Stimulated activated CD4-positive, alpha-beta T cell treated with anti-CD3 and anti-CD28 coated beads, Interleukin-12 subunit alpha, Interleukin-12 subunit beta, amount 100 ng/mL, for 4 hours (primary cell): ENCODE measurements at regions not wholly inside any gene's neighbourhood (a gene's known extent, or its start where the extent isn't known, plus 50 kb on each side); places are given as distances from the start of the nearest gene placed in this dataset.

Source experiments
- DNase-seq: peaks from one replicate; pipeline ENCODE4 v3.0.0-alpha.2; 2020

DNA sequence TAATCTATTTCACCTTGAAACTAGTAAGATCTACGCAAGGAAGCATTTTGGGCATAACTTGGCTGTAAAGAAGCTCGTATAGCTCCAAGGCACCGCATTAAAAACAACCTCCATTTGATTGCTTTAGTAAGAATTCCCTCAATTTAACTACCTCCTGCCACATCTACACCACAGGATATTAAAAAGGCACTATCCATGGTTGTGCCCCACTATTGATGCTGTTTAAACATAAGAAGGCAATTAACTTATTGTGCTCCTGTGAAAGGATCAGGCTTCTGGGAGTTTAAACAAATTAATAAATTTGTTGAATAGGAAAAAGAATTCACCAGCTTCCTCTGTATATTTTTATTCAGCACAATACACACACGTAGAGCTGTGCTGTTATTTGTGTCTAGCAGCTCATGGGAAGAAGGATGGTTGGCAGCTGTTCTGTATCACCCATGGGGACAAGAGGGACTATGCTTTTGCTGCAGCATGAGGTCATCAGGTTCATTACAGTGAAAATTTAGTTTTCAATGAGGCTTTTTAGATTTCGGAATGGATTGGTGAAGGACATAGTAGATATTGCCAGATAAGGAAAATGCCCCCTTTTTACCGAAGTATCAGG, 513.3 kb downstream of the HAO1 start:
- no peak for DNase-seq

DNA sequence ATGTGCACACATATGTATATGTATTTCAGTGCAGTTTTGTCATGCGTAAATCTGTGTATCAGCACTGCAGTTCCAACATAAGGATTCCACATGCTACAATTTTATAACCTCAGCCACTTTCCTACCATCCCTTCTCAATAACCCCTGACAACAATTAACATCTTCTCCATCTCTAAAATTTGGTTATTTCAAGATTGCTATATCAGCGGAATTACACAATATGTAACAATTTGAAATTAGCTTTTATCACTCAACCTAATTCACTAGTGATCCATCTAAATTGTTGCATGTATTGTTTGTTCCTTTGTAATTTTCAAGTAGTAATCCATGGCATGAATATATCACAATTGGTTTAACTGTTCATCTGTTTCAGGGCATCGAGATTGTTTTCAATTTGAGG, 511.3 kb downstream of the HAO1 start:
- DNase-seq, result no peak

DNA sequence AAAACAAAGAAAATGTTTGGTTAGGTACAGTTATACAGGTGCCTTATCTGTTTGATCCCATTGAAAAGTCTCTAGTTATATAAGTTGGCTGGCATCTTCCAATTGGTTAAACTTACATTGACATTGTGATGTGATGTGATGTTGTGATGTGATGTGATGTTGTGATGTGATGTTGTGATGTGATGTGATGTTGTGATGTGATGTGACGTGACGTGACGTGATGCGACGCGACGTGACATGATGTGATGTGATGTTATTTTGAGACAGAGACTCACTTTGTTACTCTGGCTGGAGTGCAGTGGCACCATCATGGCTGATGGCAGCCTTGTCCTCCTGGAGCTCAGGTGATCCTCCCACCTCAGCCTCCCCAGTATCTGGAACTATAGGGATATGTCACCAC, 507.6 kb downstream of the HAO1 start:
- no peak for DNase-seq

DNA sequence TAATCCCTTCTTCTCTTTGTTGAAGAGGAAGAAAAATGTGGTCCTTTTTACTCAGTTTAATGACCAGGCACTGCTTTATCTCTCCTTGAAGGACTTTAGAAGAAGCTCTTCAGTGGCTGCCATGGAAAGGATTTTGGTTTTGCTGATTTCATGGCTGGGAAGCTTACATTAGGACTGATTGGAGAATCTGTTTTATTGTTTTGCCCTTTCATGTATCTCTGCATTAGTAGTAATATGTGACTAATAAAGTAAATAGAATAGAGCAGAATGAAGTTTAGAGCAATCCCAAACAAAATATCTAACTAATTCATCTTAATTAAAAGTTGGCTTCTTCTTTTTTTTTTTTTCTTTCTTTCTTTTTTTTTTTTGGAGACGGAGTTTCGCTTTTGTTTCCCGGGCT, 502.9 kb downstream of the HAO1 start:
- DNase-seq, result no peak

DNA sequence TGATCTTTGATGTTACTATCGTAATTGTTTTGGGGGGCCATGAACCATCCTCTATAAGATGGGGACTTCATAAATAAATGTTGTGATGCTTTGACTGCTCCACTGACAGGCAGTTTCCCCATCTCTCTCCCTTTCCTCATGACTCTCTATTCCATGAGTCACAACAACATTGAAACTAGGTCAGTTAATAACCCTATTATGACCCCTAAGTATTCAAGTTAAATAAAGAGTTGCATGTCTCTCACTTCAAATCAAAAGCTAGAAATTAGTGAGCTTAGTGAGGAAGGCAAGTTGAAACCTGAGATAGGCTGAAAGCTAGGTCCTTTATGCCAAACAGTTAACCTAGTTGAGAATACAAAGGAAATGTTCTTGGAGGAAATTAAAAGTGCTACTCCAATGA, 491.0 kb downstream of the HAO1 start:
- no peak for DNase-seq

DNA sequence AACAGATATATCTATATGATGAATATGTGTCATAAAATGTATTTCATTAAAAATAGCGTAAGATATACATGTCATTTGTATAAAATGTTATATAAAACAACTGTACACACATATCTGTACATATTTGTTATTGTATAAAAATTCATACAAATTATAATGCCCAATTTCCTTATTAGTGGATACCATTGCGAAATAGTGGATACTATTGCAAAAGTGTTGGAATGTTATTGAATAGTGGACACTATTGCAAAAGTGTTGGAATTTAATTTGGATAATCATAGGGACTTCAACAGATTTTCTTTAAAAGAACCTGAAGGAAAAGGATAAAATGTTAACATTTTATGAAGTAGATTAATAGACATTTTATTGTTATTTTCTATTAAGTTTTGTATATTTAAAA, 487.4 kb downstream of the HAO1 start:
- no peak for DNase-seq

DNA sequence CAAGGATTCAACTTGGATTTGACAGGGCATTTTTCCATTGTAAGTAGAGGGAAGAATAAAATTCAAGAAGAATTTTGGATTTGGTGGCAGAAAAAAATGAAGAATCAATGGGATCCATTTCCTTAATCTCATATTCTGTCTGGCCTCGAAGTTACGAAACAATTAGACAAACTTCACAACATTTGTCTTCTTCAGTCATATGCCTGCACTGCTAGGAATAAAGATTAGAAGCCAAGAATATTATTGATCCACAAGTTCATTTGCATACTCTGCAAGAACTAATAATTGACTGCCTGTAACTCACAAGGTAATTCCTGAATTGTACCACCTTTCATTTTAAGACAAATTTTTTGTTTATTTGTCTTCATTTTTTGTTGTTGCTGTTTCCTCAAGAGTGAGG, 486.2 kb downstream of the HAO1 start:
- DNase-seq, result no peak

DNA sequence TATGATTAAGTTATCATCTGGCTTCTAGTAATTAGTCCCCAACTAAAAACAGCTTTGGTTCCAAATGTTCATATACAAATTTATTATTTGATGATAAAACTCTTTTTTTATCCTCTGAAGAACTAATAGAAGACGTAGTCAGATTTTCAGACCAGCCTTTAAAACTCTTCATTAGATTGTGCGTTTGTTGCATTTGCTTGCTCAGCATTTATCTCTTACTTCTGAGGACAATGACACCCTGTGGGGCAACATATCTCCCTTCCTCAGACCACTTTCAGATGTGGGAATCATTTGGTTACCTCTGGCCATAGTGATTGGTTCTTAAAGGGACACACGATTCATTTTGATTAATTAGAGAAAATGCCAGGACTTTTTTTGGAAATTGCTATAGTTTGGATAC, 481.8 kb downstream of the HAO1 start:
- DNase-seq, result no peak

DNA sequence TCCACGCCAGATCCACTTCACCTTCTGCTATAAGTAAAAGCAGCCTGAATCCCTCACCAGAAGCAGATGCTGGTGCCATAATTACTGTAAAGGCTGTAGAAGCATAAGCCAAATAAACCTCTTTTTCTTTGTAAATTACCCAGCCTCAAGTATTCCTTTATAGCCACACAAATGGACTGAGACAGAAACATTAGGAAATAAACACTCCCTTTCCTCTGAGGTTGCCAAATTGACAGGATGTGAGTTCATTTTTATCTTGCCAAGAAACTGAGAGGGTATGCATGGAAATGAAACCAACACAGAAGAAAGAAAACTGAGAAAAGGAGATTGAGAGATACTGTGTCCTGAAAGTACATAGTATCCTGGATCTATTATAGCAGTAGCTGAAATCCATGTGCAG, 481.2 kb downstream of the HAO1 start:
- no peak for DNase-seq

DNA sequence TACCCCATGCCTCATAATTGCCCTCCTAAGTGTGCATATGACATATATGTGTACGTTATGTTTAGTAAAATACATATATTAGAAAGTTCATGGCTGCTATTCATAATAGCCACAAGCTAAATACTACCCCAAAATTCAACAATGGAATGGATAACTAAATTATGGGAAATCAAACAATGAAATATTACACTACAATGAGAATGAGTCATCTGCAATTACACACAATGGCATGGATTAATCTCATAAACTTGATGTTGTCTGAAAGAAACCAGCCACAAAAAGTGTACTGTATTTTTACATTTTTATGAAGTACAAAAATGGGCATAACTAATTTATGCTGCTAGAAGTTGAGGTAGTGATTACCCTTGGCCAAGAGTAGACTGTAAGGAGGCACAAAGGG, 477.0 kb downstream of the HAO1 start:
- no peak for DNase-seq

DNA sequence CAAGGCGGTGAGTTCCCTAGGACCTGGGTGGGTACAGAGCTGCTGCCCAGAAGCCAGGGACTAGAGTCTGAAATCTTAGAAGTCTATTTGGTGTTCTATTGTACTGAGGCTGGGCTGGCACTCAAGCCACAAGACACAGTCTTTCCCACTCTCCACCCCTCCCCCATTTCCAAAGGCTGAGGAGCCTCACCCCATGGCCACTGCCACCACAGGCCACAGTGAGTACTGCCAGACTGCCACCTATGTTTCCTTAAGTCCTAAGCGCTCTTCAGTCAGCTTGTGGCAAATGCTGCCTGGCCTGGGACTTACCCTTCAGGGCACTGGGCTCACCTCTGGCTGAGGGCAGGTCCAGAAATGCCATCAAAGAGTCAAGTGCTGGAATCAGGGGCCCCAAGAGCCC, 469.3 kb downstream of the HAO1 start:
- no peak for DNase-seq

DNA sequence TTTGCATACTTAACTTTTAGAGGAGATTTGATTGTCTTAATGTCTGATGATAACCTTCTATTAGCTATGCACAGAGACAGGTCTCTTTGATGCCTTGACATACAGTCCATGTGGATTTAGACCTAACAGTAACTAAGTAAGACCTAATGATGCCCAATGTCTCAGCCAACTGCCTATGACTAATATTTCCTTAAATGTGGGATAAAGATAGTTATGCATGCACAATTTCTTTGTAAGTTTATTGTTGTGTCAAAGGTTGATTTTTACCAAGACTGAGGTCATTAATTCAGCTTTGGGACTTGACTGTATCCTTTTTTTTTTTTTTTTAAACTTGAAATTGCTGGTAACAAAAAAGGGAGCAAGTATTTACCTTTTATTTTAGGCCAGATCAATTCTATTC, 450.0 kb downstream of the HAO1 start:
- no peak for DNase-seq

DNA sequence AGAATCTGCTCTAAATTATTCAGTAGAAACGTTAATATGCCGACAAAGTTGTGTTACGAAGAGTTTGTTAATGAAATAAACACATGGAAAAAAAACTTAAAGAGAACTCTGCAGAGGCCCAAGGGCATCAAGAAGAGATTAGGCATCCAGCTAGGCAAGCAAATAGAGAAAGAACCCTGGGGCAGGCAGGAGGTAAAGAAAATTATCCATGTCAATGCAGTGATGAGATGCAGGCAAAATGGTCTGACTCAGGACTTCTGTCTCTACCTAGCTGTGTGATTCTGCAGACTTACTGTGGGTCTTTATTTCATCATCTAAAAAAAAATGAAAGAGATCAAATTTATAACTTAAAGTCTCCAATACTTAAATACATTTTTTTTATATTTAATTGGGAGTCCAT, 448.0 kb downstream of the HAO1 start:
- no peak for DNase-seq

DNA sequence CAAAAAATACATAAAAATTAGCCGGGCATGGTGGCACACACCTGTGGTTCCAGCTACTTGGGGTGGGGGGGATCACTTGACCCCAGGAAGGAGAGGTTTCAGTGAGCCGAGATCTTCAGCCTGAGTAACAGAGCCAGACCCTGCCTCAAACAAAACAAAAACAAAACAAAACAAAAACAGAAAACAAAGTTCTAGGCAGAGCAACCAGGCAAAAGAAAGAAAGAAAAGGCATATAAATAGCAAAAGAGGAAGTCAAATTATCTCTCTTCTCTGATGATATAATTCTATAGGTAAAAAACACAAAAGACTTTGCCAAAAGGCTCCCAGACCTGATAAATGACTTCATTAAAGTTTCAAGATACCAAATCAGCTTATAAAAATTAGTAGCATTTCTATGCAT, 446.9 kb downstream of the HAO1 start:
- DNase-seq, result no peak

DNA sequence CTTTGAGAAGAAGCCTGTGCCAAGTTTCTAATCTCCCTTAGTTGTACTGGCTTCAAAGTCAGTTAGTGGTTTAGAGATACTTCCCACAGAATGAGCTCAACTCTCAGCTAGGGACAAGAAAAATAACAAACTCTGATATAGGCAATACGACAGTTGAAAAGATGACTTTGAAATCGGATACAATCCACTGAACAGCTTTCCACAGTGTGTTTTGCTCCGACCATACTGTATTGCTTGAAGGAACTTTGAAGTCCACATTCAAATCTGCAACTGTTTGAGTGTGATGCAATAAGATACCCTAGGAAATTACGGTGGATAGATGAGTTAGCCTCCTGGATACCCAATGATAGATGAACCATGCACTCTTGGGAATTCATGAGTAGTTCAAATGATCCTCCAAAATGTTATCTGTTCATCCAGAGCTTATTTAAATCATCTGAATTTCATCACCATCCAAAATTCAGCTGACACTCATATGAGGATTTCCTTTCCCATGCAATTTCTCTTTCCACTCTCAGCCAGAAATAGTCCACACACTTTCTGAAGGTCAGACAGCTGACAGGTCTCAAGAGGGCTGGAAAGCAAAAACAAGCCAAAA, 443.8 kb downstream of the HAO1 start:
- no peak for DNase-seq

DNA sequence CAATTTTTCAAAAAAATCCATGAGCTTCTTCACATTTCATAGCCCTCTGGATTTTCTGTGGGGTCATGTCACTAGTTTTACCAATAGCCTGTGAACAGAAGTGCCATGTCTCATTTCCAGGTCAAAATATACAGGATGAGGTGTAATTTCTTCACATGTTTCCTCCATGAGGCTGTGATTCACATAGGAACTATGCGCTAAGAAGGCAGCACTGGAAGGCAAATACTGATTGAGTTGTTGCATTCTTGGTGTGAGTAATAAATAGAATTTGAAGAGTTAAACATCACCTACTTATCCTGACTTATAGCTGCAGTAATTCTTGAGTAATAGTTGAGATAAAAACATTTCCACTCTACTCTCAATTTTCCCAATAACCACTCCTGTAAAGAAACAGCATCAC, 442.3 kb downstream of the HAO1 start:
- DNase-seq, result no peak

DNA sequence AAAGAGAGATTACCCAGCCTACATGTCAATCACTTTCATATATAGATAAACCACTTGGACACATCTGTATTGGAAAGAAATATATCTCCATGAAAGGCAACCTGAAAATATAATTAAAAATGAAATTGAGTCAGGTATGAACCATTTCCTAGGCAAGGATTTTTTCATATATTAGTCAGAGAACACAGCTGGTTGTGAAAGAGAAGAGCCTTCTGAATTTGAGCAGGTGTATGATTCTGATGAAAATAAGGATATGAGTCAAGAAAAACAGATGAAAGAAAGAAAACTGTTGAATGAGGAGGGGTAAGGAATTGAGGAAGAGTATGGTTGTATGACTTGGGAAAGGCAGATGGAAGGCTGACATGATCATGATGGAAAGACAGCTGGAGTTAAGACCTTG, 441.1 kb downstream of the HAO1 start:
- no peak for DNase-seq

DNA sequence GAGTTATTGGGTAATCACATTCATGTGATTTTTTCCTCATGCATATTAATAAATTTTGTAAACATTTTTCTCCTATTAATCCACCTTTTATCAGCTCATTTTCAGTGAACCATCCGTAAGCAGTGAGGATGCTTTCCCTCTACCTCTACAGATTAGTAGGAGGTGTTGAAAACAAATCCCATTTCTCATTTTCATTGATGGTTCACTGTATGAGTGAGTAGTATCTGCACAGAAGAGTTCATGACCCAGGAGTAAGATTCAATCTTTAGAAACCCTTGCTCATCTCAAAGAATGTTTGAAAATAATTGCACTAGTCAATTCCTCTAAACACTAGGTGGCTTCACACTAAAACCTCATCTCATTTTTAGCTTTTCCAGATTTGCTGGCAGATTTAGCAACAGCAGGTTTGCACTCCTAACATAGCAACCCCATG, 440.0 kb downstream of the HAO1 start:
- no peak for DNase-seq

DNA sequence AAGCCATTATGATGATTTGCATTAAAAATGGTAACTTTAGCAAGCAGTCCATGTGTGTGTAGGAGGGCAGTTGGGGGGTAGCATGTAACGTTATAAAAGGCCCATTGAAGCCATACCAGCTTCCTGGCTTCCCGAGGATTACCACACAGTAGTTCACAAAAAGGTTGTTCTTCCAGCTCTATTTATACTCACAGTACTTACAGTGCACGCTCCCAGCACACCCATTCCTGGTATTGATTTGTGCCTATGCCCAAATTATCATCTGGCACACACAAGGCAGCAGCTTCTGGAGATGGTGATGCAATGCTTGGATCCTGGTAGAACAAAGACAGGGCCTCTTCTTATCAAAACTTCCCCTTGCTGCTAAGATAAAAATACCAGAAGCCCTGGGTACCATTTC, 436.8 kb downstream of the HAO1 start:
- DNase-seq, result no peak

DNA sequence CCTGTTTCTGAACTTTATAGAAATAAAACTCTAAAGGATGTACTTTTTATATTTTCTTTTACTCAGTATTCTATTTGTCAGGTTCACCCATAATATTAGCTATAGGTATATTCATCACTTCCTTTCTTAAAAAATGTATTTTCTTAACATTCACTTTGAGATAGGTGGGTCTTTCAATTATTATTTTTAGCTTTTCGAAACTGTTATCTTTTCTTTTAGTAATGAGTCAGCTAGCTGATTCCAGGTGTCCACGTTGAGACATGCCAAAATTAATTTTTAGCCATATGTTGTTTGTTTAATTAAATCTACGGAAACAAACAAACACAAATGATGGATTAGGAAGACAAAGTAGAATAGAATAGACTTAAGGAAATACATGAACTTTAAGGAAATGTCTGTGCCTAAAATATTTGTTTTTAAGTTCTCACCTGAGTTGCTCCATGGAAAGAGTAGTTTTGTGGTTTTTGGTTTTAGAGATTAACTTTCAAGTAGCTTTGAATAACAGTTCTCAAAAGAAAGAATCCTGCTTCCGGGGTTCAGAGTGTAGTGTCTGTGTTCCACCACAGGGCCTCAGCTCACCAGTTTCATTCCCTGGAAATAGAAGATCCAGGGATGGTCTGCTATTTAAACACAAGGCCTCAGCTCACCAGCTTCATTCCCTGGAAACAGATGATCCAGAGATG, 435.0 kb downstream of the HAO1 start:
- no peak for DNase-seq

DNA sequence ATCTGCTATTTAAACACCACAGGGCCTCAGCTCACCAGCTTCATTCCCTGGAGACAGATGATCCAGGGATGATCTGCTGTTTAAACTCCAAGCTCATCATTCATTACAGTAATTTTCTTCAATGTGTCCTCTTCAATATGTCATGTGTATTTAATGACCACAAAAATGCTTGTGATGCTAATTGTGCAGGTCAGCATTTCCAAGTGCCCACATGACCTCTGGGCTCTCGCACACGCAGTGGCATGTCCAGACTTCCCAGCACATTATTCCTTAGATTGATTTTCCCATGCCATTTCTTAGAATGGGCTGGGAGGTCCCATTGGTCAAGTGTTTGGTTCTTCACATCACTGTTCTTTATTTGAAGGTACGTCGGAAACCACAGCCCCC, 434.4 kb downstream of the HAO1 start:
- DNase-seq, result no peak

DNA sequence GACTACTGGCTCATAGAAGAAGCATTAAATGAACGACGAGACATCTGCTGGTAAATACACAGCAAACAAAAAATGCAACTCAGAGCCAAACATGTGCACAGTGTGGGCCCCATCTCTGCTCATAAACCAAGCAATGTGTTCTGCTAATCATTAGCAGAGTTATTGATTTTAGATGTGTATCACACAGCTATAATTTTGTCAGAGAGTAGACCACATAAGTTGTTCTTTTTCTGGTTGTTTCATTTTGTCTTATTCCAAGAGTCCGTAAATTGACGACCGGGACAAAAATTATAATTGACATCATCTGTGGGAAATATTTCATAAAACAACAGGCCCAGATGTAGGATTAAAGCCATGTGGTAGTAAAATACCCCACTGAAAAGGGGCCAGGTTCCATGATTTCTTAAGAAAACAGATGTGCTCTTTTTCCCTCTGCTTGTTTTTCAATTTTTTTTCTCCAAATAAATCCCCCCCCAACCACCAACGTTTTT, 423.6 kb downstream of the HAO1 start:
- DNase-seq, result no peak

DNA sequence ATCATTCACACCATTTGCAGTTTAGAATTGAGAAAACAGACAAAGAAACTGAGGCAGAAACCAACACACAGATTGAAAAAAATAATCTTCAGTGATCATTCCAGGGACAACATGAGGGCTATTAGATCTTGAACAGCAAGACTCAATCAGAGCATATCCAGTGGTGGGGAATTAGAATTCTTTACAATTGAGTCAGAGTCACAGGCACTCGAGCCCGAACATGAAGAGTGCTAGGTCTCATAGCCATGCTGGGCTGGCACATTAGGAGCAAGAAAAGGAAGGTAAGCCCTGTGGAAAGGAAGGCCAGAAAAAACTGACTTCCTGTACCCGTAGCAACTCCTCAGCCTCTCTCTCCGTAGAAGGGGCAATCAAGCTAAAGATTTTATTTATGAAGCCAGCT, 419.9 kb downstream of the HAO1 start:
- DNase-seq, result no peak

DNA sequence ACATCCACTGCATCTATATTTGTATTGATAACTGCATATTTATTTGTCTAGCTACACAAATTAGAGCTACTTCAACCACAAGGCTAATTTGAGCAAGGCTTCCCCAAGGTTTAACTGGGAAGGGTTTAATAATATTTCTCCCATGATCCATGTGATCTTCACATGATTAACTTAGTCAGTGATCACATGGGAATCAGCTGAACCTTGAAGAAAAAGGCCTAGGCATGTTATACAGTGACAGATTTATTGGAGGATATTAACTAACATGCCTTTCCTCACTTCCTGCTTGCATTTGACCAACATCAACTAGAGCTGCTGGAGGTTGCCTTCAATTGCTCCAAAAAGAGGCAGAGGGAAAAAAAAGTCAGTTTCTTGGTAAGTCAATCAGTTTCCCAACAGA, 417.0 kb downstream of the HAO1 start:
- no peak for DNase-seq

DNA sequence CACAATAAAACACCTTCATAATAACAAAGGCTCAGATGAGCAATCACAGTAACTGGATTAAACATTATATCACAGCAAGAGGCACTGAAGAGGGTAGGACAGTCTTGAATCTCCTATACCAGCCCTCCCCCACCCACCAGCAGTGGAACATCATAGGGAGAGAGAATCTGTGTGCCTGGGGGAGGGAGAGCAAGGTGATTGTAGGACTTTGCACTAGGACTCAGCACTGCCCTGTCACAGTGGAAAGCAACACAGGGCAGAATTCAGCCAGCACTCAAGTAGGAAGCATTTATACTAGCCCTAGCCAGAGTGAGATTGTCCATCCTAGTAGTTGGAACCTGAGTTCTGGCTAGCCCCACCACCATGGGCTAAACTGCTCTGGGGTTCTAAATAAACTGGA, 400.2 kb downstream of the HAO1 start:
- no peak for DNase-seq
